A673 (cell line): ENCODE measurements at regions not wholly inside any gene's neighbourhood (a gene's known extent, or its start where the extent isn't known, plus 50 kb on each side); places are given as distances from the start of the nearest gene placed in this dataset.

Experiments
- EZH2 ChIP-seq: fragments of 200-600 bp; sonication (generic); IDR thresholded peaks from 2 replicates; pipeline ENCODE4 v1.6.1; 2017; ENCODE audit warnings: borderline replicate concordance, low read depth, mild to moderate bottlenecking, mixed read lengths, antibody characterized with exemption, low read length; ENCODE audit not compliant: poor library complexity, severe bottlenecking
- TF ChIP-seq, protein P1 (sequence below): fragments of 300-800, 200-600 bp; sonication (generic); conservative IDR thresholded peaks from 2 replicates; pipeline ENCODE4 v1.5.1; 2017; ENCODE audit warnings: low read depth, mild to moderate bottlenecking, antibody characterized with exemption, low read length, moderate library complexity, mixed read lengths

DNA sequence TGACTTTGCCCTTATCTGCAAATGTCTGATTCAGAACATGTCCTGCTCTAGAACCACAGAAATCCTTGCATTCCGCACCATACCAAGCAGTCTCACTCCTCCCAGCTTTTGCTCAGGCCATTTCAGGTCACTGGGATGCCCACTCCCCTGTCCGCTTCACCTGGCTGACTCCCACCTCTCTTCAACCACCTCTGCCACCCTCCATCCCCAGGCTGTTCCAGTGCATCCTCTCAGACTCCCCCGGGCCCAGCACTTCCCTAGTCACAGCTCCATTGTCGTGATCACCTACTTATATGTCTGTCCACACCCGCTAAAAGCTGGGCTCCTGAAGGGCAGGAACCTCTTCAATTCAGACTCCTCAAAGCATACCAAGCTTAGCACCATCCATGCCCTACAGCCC is 58.4 kb upstream of the CDH5 start:
- TF ChIP-seq, protein P1, sequence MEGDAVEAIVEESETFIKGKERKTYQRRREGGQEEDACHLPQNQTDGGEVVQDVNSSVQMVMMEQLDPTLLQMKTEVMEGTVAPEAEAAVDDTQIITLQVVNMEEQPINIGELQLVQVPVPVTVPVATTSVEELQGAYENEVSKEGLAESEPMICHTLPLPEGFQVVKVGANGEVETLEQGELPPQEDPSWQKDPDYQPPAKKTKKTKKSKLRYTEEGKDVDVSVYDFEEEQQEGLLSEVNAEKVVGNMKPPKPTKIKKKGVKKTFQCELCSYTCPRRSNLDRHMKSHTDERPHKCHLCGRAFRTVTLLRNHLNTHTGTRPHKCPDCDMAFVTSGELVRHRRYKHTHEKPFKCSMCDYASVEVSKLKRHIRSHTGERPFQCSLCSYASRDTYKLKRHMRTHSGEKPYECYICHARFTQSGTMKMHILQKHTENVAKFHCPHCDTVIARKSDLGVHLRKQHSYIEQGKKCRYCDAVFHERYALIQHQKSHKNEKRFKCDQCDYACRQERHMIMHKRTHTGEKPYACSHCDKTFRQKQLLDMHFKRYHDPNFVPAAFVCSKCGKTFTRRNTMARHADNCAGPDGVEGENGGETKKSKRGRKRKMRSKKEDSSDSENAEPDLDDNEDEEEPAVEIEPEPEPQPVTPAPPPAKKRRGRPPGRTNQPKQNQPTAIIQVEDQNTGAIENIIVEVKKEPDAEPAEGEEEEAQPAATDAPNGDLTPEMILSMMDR, result no peak
- no peak for TF ChIP-seq EZH2
